ENCODE measurements at regions not wholly inside any gene's neighbourhood (a gene's known extent, or its start where the extent isn't known, plus 50 kb on each side); places are given as distances from the start of the nearest gene placed in this dataset.

DNA sequence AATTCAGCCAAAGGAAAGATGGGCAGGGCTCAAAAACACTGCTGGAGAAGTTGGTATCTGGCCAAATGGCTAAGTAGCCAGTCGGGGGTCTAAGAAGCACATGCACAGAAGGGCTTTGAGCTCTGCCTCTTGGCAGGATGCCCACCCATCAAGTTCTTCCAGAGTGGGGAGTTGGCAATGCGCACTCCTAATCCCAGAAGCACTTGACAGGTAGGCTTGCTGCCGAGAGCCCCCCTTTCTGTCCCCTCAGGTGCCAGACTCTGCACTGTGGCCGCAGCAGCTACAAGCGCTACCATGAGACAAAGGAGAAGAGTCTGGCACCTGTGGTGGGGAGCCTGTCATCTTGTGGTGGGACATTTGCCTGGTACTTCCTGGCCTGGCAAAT lies 252.9 kb upstream of the SLC24A2 start:
- TF ChIP-seq ZFX (IDR thresholded peaks at IDR 0.05) = no peak
- TF ChIP-seq, protein P1, sequence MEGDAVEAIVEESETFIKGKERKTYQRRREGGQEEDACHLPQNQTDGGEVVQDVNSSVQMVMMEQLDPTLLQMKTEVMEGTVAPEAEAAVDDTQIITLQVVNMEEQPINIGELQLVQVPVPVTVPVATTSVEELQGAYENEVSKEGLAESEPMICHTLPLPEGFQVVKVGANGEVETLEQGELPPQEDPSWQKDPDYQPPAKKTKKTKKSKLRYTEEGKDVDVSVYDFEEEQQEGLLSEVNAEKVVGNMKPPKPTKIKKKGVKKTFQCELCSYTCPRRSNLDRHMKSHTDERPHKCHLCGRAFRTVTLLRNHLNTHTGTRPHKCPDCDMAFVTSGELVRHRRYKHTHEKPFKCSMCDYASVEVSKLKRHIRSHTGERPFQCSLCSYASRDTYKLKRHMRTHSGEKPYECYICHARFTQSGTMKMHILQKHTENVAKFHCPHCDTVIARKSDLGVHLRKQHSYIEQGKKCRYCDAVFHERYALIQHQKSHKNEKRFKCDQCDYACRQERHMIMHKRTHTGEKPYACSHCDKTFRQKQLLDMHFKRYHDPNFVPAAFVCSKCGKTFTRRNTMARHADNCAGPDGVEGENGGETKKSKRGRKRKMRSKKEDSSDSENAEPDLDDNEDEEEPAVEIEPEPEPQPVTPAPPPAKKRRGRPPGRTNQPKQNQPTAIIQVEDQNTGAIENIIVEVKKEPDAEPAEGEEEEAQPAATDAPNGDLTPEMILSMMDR (conservative IDR thresholded peaks at IDR 0.05) = no peak
- no peak overlapping the region for H3K27ac ChIP-seq

DNA sequence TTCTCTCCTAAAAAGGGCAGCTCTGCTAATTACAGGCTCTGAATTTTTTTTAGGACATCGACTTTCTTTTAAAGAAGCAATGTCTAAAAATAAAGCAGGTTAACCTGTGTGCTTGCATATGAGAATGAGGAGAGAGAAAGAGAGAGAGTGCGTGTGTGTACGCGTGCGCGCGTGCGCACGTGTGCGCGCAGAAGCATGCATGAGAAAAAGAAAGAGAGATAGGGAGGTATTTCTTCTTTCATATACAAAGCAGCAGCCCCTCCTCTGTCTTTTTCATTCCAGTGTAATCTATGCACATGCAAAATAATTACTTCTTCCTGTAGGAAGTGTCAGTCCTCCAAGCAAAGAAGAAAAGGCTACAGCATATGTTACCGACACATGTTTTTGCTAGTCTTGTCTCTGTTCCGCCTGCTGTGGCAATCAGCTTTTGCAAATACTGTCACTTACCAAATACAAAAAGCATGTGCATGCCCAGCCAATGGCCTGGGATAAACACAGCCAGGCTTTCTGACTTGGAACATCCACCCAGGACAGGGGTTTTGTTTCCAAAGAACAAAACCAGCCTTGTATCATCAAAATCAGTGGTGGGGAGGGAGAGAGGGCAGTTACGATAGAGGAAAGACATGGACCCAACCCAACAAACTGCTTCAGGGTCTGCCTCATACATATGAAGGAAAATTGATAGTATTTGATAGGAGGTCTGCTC lies 252.3 kb upstream of the SLC24A2 start:
- H3K27ac ChIP-seq = no peak overlapping the region
- no peak for TF ChIP-seq ZFX (IDR thresholded peaks at IDR 0.05)
- TF ChIP-seq, protein P1 (conservative IDR thresholded peaks at IDR 0.05) = no peak

DNA sequence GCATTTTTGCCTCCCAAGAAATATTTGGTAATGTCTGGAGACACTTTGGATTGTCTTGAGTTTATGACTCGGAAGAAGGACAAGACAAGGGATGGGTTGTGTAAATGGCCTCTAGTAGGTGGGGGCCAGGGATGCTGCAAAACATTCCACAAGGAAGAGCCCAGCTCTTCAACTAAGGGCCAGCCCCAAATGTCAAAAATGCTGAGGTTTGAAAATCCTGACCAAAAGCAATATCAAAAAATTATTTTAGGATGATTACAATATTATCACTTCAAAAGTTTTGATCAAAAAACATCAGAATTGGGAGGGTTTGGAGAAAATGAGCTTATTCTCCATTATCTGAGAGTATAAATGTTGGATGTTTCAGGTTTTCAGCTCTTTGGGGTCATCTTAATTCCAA lies 248.9 kb upstream of the SLC24A2 start:
- H3K27ac ChIP-seq = no peak overlapping the region
- TF ChIP-seq, protein P1 (conservative IDR thresholded peaks at IDR 0.05) = no peak
- TF ChIP-seq ZFX (IDR thresholded peaks at IDR 0.05) = no peak

DNA sequence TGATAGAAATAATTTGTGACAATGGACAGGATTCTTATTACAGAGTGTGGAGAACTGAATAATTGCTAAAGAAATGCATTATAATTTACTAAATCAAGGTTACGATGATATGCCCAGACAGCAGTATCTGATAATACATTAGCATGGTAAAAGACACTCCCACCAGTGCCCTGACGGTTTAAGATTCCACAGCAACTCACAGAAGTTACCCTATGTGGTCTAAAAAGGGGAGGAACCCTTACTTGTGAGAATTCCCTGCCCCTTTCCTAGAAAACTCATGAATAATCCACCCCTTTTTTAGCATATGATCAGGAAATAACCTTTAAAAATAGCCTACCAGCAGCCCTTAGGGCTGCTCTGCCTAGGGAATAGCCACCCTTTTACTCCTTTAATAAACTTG lies 244.7 kb upstream of the SLC24A2 start:
- H3K27ac ChIP-seq = no peak overlapping the region
- TF ChIP-seq, protein P1 (conservative IDR thresholded peaks at IDR 0.05) = no peak
- TF ChIP-seq ZFX (IDR thresholded peaks at IDR 0.05) = no peak

DNA sequence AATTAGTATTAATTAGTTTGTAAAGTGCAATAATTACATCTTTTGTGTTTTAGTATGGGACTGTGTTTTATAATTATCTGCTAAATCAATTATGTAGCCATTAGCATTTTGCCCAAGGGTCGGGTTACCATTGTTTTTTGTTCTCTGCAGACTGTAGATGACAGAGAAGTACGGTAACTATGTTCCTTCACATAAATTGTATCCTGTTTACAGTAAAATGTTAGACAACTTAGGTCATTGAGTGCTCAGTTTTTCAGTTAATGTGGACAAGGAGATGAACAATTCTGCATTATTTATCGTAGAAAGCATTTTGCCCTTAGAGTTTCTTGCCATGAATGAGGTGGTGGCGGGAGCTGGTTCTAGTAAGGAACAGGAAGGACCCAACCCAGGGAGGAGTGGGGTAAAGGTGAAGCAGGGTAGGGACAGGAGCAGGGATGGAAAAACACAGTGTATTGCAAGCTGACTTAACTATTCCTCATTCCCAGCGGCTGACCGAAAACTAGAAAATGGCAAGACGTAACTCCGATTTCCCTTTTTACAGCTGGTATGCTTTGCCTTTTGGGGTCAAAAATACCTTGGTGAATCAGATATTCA lies 243.7 kb upstream of the SLC24A2 start:
- TF ChIP-seq ZFX (IDR thresholded peaks at IDR 0.05) = no peak
- TF ChIP-seq, protein P1 (conservative IDR thresholded peaks at IDR 0.05) = no peak
- no peak overlapping the region for H3K27ac ChIP-seq

DNA sequence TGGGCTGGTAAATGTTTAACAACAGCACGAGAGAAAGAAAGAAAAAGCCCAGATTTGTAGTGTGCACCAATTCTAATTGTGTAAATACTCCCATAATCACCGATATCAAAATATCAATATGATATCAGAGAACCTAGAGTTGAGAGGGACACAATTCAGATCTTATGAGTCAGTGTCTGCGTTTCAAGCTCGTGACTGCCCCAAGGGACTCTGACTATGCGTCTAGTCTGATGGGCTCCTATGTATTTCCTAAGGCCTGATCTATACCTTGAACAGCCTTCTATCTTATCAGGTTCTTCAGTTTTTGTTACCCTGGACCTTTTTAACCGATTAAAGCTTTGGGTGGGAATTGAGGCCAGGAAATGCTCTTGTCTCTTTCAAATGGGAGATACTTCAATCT lies 243.0 kb upstream of the SLC24A2 start:
- H3K27ac ChIP-seq = no peak overlapping the region
- TF ChIP-seq, protein P1 (conservative IDR thresholded peaks at IDR 0.05) = no peak
- no peak for TF ChIP-seq ZFX (IDR thresholded peaks at IDR 0.05)

DNA sequence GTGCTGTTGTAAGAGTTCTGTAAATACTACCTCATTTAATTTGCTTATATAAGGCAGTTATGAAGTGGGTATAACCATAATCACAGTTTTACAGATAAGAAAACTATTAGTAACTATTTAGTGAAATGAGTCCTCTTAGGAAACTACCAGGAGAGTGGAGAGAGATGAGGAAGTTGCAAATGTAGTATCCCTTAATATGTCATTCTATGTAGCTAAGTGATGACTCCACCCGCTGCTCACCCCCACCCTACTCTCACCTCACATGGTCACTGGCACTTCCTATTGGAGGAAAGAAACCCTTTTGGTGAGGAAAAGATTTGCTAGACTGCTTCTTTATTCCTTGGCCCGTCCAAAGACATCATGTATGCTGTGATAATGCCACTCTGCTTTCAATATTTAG lies 241.8 kb upstream of the SLC24A2 start:
- TF ChIP-seq, protein P1 (conservative IDR thresholded peaks at IDR 0.05) = no peak
- no peak for TF ChIP-seq ZFX (IDR thresholded peaks at IDR 0.05)
- no peak overlapping the region for H3K27ac ChIP-seq

Data from C4-2B (cell line).